Right forelimb (tissue), 1 donor: ENCODE measurements at regions not wholly inside any gene's neighbourhood (a gene's known extent, or its start where the extent isn't known, plus 50 kb on each side); places are given as distances from the start of the nearest gene placed in this dataset.

Experiments used
- DNase-seq: peaks from one replicate; pipeline ENCODE4 v3.0.0-alpha.2; 2018

DNA sequence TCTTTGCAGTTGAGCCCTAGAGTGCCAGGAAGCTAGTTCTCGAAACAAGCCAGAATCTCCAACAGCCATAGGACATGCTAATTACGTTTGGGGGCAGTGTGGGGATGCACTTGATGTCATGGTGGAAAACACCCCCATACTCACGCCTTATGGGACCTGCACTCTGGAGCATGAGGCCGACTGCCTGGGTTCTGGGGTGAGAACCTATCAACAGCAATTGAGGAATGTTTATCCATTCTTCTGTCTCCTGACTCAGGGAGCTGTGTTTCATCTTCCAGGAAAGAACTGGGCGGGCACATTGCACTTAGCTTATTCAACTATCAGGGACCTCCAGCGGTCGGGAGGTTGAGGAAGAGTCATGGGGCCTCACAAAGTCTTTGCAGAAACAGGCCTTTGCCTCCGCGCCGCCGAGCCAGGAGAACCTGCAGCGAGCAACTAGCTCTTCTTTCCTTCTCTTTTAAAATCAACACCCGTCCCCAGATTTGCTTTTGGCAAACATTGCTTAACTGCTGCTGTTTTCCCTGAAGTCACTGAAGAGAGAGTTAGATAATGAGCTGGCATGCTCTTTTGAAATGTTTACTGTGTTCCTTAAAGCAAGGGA lies 226.1 kb upstream of the DIO3 start:
- no peak for DNase-seq

DNA sequence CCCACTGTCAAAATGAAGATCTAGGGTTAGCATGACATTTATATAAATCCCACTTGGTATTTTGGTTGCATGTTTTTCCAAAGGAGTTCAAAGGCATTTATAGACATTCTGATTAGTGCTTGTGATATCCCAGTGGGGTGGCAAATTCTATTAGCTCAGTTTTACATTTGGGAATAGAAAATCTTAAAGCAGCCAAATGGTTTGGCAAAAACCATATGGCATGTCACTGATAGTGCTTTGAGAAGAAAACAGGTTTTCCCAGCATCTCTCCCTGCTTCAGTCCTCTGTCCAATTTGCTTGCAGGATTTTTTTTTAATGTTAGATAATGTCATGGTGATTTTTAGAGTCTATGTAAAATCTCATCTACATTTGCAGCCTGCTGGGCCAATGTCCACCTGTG lies 225.1 kb upstream of the DIO3 start:
- DNase-seq = no peak

DNA sequence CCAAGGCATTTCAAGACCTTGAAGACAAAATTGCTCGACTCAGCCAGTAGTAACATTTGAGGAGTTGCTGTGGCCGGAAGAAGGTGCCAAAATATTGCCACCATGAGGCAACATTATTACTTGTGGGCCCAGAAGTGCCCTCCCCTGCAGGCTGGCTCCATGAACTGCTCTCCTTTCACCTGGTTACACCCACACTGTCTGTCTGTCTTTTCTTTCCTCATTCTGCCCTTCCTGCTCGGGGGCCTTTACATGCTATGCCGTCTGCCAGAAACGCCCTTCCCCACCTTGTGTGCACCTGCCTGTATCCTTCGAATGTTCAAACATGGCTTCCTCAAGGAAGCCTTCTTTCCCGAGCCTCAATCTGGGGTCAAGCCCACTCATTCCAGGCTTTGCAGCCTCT lies 224.2 kb upstream of the DIO3 start:
- DNase-seq = no peak

DNA sequence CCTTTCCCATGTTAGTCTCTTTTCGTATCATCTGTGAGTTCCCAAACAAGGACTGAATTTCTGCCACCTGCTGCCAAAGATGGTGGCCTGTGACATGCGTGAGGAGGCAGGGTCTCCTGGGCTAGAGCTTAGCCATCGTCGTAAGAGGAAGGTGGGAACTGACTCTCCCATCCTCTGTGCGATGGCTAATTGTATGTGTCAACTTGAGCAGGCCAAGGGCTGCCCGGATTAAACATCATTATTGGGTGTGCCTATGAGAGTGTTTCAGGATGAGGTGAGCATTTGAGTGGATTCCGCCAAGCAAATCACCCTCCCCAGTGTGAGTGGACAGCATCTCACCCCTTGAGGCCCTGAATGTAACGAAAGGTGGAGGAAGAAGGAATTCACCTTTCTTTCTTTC lies 220.7 kb upstream of the DIO3 start:
- no peak for DNase-seq

DNA sequence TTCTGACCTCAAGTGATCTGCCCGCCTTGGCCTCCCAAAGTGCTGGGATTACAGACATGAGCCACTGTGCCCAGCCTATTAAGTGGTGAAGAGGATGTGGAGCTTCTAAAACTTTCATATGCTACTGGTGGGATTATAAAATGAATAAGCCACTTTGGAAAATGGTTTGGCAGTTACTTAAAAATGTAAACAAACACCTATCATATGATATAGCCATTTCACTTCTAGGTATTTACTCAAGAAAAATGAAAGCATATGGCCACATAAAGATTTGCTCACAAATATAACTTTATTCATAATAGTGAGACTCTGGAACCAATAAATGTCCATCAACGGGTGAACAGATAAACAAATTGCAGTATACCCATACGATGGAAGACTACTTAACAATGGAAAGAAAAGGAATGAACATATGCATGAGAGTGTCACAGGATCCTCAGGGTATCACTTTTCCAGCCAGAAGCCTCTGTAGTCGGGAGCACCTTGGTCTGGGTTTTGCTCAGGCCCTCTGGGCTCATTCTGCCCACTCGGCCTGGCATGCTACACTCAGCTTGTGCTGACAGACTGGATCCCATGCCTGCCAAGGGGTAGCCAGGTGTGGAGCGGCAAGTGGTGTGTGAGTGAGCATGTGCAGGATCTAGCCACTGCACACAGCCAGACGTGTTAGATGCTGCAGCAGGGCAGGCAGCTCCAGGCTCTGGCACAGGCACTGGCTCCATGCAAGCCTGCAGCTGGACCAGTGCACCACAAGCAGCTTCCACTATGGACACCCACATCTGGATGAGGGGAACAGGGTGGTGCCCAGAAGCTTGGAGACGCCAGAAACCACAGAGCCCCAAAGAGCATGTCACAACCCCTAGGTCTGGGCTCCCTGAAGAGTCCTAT lies 213.2 kb upstream of the DIO3 start:
- DNase-seq = no peak

DNA sequence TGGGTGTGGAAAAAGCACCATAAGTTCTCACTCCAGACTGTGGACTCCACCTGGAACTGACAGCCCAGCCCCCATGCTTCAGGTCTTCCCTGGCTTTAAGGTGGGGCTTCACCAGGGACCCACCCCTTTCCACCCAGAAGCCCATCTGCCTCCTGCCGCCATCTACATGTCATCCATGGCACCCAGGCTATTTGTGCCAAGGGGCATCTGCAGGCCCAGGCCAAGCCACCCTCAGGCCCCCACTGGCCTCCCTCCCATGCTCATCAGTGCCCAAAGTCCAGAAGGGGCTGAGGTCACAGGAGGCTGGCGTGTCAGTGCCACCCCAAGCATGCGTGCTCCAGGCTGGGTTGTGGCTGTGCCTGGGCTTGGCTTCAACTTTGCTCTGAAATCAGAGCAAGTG lies 212.2 kb upstream of the DIO3 start:
- DNase-seq = no peak

DNA sequence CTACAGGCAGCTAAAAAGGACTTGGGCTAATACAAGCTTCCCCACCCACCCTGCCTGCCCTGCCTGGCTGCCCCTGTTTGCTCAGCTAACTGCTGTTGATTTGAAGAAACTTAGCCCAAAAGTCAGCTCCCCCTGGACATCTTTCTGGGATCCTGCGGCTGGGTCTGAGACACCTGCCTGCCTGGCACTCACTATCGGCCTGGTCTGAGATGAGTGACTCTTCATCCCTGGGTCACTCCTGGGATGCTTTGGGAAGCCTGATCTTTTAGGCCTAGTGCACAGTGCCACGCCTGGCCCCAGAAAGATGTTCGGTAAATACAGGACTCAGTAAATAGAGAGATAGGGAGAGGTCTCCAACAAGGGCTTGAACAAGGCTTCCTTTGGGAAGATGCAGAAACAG lies 211.3 kb upstream of the DIO3 start:
- DNase-seq = no peak

DNA sequence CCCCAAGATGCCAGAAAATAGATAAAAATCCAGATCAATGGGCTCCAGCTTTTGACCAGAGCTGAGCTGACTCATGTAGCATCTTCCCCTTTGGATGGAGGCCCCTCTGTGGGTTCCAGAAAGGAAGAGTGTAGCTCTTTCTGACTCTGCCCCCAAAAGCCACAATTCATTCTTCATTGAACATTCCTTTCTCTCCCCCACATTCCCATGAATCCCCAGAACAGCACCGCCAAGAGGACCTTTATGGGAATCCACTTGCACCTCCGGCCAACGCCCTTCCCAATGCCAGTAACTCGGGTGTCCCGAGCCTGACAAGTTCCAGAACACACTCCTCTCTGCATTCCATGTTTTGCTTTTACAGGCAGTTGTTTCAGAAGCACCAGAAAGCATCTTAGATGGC lies 210.6 kb upstream of the DIO3 start:
- no peak for DNase-seq

DNA sequence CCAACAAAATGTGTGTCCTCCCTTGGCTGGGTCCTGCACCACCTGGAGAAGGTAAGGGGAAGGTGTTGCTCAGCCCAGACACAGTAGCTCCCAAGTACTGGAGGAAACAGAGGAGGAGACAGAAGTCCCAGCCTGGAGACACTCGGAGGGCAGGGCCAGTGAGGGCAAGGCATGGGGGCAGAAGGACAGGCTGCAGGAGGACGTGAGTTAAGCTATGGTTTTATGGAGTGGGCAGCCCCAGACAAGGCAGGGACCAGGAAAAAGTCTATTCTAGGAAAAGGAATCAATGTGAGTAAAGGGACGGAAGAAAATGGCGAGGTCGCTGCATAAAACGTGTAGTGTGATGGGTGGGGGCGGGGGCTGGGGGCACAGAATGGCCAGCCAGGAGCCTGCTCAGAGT lies 210.1 kb upstream of the DIO3 start:
- DNase-seq = no peak

DNA sequence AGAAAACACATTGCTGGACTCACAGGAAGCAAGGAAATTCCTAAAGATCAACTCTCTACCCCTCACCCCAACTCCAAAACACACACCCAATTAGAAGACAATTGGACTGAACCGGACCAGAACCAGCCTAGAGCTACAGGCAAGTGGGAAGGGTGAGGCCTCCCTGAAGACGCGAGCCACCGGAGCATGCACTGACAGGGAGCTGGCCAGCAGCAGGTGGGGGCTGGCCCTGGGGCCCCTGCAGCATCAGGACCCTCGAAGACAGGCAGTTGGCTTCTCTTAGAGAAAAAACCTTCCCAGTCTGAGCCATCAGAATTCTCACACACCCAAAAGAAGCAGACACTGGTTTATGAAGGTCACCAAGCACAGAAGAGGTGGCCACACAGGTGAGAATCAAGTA lies 209.5 kb upstream of the DIO3 start:
- no peak for DNase-seq

DNA sequence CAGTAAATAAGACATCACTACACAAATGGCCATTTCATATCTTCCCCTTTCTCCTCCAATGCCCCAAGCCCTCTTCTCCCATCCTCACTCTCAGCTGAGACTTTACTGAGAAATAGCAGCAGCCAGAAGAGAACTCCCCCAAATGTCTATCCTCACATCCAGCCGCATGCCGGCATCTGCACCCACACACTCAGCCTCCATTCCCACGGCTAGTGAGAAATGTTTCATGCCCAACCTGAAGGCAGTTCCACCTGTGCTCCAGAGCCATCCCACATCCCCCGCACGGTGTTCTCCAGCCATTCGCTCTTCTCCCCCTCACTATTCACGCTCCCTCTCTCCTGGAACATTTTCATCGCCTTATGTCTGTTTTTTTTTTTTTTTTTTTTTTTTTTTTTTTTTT lies 208.7 kb upstream of the DIO3 start:
- DNase-seq = no peak

DNA sequence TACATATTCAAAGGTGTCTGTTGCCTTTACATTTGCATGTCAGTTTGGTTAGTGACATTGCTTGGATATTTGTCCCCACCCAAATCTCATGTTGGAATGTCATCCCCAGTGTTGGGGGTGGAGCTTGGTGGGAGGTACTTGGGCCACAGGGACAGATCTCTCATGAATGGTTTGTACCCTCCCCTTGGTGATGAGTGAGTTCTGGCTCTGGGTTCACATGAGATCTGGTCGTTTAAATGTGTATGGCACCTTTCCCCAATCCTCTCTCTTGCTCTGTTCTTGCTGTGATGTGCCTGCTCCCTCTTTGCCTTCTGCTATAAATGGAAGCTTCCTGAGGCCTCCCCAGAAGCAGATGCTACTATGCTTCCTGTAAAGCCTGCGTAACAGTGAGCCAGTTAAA lies 207.9 kb upstream of the DIO3 start:
- DNase-seq = no peak

DNA sequence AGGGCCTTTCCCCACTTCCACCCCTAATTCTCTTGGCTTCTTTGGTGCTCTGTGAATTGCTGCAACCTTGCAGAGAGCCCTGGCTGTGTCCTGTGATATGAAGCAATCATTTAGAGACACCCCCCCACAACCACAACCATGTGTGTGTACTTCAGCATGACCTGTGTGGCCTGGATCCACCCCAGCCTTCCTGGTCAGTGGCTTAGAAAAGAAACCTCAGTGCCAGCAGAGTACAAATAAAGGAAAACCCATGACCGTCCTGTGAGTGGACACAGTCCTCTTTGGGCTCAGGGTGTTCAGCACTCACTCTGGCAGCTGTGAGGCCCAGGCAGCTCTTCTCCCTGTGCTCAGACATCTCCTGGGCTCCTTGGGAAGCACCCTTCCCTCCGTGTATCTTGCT lies 206.6 kb upstream of the DIO3 start:
- DNase-seq = no peak

DNA sequence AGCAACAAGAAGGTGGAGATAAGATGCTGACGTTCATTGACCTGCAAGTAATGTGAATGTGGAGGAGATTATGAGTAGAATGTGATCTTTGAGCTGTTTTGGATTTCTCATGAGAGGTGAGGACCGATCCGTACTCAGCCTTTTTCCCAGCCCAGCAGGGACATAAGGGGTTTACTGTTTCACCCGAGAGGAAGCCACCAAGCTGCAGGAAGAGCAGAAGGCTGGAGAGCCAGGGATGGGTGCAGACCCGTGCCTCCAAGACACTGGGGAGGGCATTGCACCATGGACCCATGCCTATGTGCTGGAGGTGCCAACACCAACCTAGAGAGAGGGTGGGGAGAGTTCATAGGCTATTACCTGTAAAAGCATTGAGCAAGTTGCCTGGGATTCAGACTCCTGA lies 206.0 kb upstream of the DIO3 start:
- no peak for DNase-seq

DNA sequence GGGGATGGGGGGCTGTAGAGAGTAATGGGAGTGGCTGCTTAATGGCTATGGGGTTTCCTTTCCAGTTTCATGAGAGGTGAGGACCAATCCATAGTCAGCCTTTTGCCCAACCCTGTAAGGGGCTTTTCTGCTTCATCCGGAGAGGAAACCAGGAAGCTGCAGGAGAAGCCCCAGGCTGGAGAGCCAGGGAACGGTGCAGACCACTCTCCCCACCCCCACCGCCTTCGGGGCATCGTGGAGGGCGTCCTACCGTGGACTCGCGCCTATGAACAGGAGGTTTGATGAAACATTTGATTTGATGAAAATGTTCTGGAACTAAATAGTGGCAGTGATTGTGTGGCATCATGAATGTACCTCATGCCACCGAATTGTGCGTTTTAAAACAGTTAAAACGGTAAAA lies 204.3 kb upstream of the DIO3 start:
- DNase-seq = no peak

DNA sequence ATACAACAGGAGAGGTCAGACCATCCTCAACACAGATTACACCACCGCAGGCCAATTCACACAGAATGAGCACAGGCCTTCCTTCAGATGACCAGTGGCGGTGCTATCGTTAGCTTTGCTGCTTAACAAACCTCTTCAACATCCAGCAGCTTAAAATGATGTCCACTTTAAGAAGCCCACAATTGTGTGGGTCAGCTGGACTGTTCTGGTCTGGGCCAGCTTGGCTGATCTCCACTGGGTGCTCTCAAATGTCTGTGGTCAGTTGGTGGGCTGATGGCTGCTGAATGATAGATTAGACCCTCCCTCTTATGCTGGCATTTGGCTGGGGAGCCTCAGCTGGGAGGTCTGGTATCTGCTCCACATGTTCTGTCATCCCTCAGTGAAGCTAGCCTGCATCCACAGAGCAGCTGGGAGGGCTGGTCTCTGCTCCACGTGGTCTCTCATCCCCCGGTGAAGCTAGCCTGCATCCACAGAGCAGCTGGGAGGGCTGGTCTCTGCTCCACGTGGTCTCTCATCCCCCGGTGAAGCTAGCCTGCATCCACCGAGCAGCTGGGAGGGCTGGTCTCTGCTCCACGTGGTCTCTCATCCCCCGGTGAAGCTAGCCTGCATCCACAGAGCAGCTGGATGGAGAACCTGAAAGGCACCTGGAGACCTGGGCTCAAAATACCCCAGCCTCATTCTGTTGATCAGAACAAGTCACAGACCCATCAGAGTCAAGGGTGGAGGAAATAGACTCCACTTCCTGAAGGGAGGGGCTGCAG lies 203.6 kb upstream of the DIO3 start:
- no peak for DNase-seq

DNA sequence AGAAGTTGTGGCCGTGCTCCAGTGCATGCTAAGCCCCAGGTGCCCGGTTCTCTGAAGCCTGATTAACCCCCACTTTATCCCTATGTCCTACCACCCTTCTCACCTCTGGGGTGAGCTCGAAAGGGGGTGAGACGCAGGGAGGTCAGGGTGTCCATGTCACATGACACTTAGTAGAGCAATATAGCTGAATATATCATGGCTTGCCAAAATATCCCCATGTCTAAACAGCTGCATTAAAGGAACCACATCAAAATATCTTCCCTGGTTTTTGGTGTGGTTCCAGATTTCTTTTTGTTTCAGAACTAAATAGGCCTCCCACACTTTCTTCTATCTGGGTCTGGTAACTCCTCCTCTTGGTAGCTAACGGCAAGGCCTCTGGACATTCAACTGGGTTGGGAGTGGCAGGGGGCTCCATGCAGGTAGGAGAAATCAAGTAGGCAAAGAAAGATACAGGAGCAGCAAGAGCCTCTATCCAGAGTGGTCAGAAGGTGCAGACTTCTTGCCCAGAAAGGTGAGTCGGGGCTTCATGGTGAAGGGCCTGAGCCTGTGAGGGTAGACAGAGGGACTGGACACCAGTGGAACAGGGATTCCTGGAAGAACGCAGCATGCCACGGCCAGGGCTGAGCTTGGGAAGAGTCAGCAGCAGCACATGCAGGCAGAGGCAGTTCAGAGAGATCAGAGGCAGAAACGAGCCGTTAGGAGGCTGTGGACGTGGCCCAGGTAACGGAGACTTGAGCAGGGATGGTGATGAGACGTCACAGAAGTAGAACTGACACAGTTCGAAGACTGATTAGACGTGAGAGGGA lies 202.8 kb upstream of the DIO3 start:
- DNase-seq = no peak

DNA sequence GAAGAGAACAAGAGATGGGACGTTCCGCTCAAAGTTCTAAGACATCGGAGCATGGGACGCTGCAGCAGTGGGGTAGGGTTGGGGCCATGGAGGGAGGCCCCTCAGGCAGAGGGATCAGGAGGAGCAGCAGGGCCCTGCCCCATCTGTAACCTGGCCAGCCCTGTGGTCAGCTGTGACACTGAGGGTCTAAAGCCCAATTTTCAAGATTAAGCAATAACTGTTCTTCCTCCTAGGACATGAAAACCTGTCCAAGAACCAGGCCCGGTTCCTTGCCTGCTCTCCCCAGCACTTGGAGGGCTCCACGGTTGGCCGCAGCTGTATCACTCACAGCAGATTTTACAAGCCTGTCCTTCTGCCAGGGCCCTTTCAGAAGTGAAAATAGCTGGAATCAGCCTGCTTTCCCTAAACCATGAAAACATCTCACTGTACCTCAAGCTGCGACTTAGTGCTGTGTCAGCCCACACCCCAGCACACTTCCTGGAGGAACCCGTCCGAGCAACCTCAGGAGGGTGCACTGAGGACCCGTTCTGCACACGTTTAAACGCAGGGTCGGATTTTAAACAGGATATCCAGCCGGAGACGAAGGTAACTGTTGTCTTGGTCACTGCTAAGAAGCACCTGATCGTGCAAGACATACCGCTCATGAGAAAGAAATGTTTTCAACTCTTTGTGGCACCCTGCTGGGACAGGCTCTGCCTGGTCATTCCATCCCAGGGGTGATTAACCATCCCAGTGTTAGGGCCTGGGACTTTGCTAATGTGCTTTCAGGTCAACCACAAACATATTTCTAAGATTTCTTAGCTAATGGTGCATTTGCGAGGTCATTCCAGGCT lies 201.9 kb upstream of the DIO3 start:
- DNase-seq = peak; percentile 60

DNA sequence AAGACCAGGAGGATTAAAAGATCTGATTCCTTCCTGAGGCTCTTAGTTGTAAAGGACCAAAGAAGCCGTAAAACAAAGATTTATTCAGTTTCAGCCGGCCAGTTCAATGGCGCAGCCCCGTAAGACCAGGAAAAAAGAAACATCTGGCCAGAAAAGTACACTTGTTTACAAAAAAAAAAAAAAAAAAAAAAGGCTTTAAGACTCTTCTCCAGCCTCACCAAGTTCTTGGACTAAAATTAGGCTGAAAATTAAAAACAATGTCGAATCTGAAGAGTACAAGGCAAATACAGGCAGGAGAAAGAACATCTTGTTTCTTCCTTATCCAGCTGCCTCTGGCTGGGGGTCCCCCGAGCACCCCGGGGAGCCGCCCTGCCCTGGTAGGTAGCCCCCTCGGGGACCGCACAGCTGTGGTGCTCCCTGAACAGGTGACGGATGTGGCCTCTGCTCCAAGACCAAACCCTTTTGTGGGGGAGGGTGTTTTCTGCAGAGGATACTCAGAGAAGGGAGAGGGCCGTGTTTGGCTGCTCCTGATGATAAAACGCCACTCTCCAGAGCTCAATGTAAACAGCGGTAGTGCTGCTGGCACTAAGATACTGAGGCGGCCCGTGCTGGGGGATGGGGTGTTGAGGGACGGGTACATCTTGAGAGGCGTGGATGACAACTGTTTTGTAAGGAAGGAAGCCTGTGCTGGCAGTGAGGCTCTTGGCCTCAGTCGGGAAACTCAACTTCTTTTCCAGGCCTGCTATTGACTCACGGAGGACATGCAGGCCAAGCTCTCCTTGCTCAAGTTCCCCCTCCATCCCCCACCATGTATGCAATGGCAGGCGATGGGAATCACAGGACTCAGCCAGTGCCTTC lies 201.0 kb upstream of the DIO3 start:
- peak; percentile 67 for DNase-seq

DNA sequence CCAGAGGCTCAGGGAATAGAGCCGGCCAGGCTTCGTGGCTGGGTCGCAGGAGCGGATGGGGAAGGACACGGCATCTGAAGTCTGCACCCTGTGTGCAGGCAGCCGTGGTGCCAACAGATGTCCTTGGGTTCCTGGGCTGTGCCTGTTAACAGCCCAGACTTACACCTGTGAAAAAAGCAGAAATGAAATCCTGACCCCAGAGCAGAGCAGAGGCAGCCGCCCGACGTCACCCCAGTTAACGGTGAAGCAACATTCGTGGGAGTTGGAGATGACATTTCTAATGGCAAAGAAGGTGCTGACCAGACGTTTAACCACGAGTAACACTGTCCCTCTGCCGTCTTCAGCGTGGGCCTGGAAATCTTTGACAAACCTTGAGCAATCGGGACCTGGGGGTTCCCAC lies 200.3 kb upstream of the DIO3 start:
- DNase-seq = no peak
